Gastroesophageal sphincter (tissue), 3 donors: ENCODE measurements at regions not wholly inside any gene's neighbourhood (a gene's known extent, or its start where the extent isn't known, plus 50 kb on each side); places are given as distances from the start of the nearest gene placed in this dataset.

ENCODE experiments used
- POLR2A ChIP-seq, 2 donors: fragments of 450-650 bp; IDR thresholded peaks; one replicate each; pipeline ENCODE4 v1.6.1; 2017; ENCODE audit warnings: antibody characterized with exemption in 2 of 2, mild to moderate bottlenecking in 2 of 2, moderate library complexity in 1 of 2
- POLR2AphosphoS5 ChIP-seq: sonication (generic); formaldehyde crosslinking; IDR thresholded peaks from one replicate; pipeline ENCODE4 v1.6.1; 2017; ENCODE audit warnings: antibody characterized with exemption
- TF ChIP-seq, protein P1 (sequence below), 4 experiments: fragments of 200-600 bp in 2 of 4; fragments of 450-650 bp in 2 of 4; sonication (generic) in 1 of 4; IDR thresholded peaks; one replicate each; pipeline ENCODE4 v1.5.1; 2017 to 2019; ENCODE audit warnings: antibody characterized with exemption in 4 of 4, mild to moderate bottlenecking in 2 of 4, moderate library complexity in 2 of 4

DNA sequence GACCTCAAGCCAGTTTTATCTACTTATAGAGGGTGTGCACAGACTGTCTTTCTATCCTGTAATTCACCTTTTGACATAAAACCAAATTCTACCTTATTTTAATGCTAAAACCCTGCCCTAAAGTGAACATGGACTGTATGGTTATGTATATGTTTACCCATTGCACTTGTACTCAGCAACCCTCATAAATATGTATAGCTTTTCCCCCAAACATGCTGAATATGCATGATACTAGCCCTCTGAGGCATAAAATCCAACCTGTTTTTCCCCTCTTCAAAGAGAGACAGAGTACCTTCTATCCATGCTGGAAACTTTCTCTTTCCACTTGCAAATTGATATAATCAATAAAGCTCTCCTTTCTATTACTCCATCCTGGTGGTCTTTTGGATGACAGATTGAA, 267.9 kb upstream of the BMP2 start:
- TF ChIP-seq, protein P1, sequence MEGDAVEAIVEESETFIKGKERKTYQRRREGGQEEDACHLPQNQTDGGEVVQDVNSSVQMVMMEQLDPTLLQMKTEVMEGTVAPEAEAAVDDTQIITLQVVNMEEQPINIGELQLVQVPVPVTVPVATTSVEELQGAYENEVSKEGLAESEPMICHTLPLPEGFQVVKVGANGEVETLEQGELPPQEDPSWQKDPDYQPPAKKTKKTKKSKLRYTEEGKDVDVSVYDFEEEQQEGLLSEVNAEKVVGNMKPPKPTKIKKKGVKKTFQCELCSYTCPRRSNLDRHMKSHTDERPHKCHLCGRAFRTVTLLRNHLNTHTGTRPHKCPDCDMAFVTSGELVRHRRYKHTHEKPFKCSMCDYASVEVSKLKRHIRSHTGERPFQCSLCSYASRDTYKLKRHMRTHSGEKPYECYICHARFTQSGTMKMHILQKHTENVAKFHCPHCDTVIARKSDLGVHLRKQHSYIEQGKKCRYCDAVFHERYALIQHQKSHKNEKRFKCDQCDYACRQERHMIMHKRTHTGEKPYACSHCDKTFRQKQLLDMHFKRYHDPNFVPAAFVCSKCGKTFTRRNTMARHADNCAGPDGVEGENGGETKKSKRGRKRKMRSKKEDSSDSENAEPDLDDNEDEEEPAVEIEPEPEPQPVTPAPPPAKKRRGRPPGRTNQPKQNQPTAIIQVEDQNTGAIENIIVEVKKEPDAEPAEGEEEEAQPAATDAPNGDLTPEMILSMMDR (IDR thresholded peaks at IDR 0.05) = no peak
- no peak for TF ChIP-seq POLR2A (IDR thresholded peaks at IDR 0.05)
- no peak for TF ChIP-seq POLR2AphosphoS5
